Esophagus squamous epithelium (tissue), 4 donors: ENCODE measurements at regions not wholly inside any gene's neighbourhood (a gene's known extent, or its start where the extent isn't known, plus 50 kb on each side); places are given as distances from the start of the nearest gene placed in this dataset.

Experiments
- POLR2A ChIP-seq, 4 donors: fragments of 450-650 bp; IDR thresholded peaks; one replicate each; pipeline ENCODE4 v1.6.1; 2017; ENCODE audit warnings: antibody characterized with exemption in 4 of 4, mild to moderate bottlenecking in 4 of 4, moderate library complexity in 3 of 4
- TF ChIP-seq, protein P1 (sequence below), 6 experiments: fragments of 450-650 bp in 4 of 6; fragments of 200-600 bp in 2 of 6; sonication (generic) in 2 of 6; IDR thresholded peaks; one replicate each; pipeline ENCODE4 v1.5.1; 2016 to 2019; ENCODE audit warnings: antibody characterized with exemption in 6 of 6, mild to moderate bottlenecking in 4 of 6, moderate library complexity in 4 of 6

DNA sequence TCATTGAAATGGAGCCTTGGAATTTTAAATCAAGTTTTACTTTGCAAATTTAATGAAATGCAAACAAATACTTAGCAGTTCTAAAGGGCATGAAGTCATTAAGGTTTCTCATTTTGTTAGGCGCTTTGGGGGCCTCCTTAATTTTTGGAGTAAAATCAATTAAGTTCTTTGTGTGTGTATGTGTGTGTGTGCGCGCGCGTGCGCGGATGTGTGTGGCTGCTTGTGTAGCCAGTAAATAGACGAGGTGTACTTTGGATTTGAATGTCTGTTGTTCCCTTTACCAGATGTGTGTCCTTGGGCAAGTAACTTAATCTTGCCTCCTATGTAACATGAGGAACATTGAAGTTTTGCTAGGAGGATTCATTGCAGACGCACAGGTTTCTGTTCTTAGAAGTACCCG is 1051.4 kb upstream of the EEF2KMT start:
- TF ChIP-seq POLR2A (IDR thresholded peaks at IDR 0.05): no peak
- TF ChIP-seq, protein P1, sequence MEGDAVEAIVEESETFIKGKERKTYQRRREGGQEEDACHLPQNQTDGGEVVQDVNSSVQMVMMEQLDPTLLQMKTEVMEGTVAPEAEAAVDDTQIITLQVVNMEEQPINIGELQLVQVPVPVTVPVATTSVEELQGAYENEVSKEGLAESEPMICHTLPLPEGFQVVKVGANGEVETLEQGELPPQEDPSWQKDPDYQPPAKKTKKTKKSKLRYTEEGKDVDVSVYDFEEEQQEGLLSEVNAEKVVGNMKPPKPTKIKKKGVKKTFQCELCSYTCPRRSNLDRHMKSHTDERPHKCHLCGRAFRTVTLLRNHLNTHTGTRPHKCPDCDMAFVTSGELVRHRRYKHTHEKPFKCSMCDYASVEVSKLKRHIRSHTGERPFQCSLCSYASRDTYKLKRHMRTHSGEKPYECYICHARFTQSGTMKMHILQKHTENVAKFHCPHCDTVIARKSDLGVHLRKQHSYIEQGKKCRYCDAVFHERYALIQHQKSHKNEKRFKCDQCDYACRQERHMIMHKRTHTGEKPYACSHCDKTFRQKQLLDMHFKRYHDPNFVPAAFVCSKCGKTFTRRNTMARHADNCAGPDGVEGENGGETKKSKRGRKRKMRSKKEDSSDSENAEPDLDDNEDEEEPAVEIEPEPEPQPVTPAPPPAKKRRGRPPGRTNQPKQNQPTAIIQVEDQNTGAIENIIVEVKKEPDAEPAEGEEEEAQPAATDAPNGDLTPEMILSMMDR (IDR thresholded peaks at IDR 0.05): no peak
